ENCODE measurements at regions not wholly inside any gene's neighbourhood (a gene's known extent, or its start where the extent isn't known, plus 50 kb on each side); places are given as distances from the start of the nearest gene placed in this dataset.
"Not testable (repeated sequence)": the region's sequence is repeated elsewhere in the genome, so short reads cannot be mapped to it uniquely, and the experiment has no call there.

GRCh38 chr7:42720991-42721796 is 190.7 kb downstream of the C7orf25 start:
- peaks cover 3% of the 10 kb centered on the region for H3K27me3 Mint-ChIP-seq
- no peak for ATAC-seq

GRCh38 chr7:42720012-42720411 is 191.9 kb downstream of the C7orf25 start:
- ChIA-PET CTCF (no interaction called here), POLR2A (no interaction called here)
- no peak overlapping the region for H3K27ac Mint-ChIP-seq
- no peak for TF ChIP-seq CTCF (IDR thresholded peaks at IDR 0.05)
- no peak for DNase-seq
- no peaks in the 10 kb centered on the region for H3K9me3 Mint-ChIP-seq
- H3K4me1 Mint-ChIP-seq (ENCODE audit: low read depth): no peaks in the 10 kb centered on the region
- no peaks in the 10 kb centered on the region for H3K36me3 Mint-ChIP-seq (ENCODE audit: low read depth)
- no peak for ATAC-seq
- H3K27me3 Mint-ChIP-seq: peaks cover 3% of the 10 kb centered on the region
- no peak overlapping the region for H3K4me3 Mint-ChIP-seq
- intact Hi-C loops (cut with micrococcal nuclease): no loop called here

More at GRCh38 chr7:42720991-42721796, 190.7 kb downstream of the C7orf25 start:
- no peak for DNase-seq
- POLR2A ChIA-PET: no interaction called here
- intact Hi-C loops (cut with micrococcal nuclease): no loop called here
- Mint-ChIP-seq H3K36me3 (ENCODE audit: low read depth) (no peaks in the 10 kb centered on the region), H3K27ac (no peak overlapping the region), H3K4me3 (no peak overlapping the region), H3K9me3 (no peaks in the 10 kb centered on the region), H3K4me1 (ENCODE audit: low read depth) (no peaks in the 10 kb centered on the region)
- CTCF ChIA-PET: no interaction called here
- no peak for TF ChIP-seq CTCF (IDR thresholded peaks at IDR 0.05)

GRCh38 chr7:42718466-42718865 is 193.4 kb downstream of the C7orf25 start:
- H3K4me1 Mint-ChIP-seq (ENCODE audit: low read depth); H3K4me3 Mint-ChIP-seq; DNase-seq; POLR2A ChIA-PET; ATAC-seq; CTCF ChIA-PET; H3K27ac Mint-ChIP-seq; H3K36me3 Mint-ChIP-seq (ENCODE audit: low read depth); H3K9me3 Mint-ChIP-seq; H3K27me3 Mint-ChIP-seq; intact Hi-C loops (cut with micrococcal nuclease): not testable (repeated sequence)

- TF ChIP-seq CTCF (IDR thresholded peaks at IDR 0.05): no peak
- POLR2A ChIA-PET: no interaction called here
- CTCF ChIA-PET: interaction anchor here (1.1 to 1.7 kb wide), 2 partner anchors 9 to 31 kb away, joined by 3 to 5 read pairs; no protein-coding TSS in a partner anchor
- intact Hi-C loops (cut with micrococcal nuclease): no loop called here
- Mint-ChIP-seq H3K4me1 (ENCODE audit: low read depth) (no peaks in the 10 kb centered on the region), H3K4me3 (no peak overlapping the region), H3K9me3 (peaks cover 2% of the 10 kb centered on the region), H3K27me3 (peaks cover 2% of the 10 kb centered on the region), H3K36me3 (ENCODE audit: low read depth) (no peaks in the 10 kb centered on the region), H3K27ac (no peak overlapping the region)
- ATAC-seq: no peak
- no peak for DNase-seq
Observed at GRCh38 chr7:42714356-42714755, 197.5 kb downstream of the C7orf25 start.

- Mint-ChIP-seq H3K36me3 (ENCODE audit: low read depth) (no peaks in the 10 kb centered on the region), H3K27ac (no peak overlapping the region), H3K27me3 (peaks cover 2% of the 10 kb centered on the region), H3K4me1 (ENCODE audit: low read depth) (no peaks in the 10 kb centered on the region), H3K4me3 (no peak overlapping the region), H3K9me3 (peaks cover 2% of the 10 kb centered on the region)
- no peak for DNase-seq
- no peak for ATAC-seq
- CTCF ChIA-PET: no interaction called here
- intact Hi-C loops (cut with micrococcal nuclease): no loop called here
- no peak for TF ChIP-seq CTCF (IDR thresholded peaks at IDR 0.05)
- POLR2A ChIA-PET: no interaction called here
Observed at GRCh38 chr7:42709284-42709683, 202.6 kb downstream of the C7orf25 start.

Data from activated CD8-positive, alpha-beta T cell treated with anti-CD3 and anti-CD28 coated beads for 36 hours (primary cell).